IMR-90 (cell line): ENCODE measurements at regions not wholly inside any gene's neighbourhood (a gene's known extent, or its start where the extent isn't known, plus 50 kb on each side); places are given as distances from the start of the nearest gene placed in this dataset.

Experiments
- CTCF ChIP-seq: conservative IDR thresholded peaks from 2 replicates; pipeline ENCODE4 v1.5.1; 2012; ENCODE audit warnings: mild to moderate bottlenecking, low read depth, low read length, improper control_type of control experiment
- ELK1 ChIP-seq: fragments of 150-350 bp; IDR thresholded peaks from 2 replicates; pipeline ENCODE4 v1.6.1; 2016; ENCODE audit warnings: low read depth, mild to moderate bottlenecking, low read length, moderate library complexity, borderline replicate concordance
- POLR2A ChIP-seq: IDR thresholded peaks from 2 replicates; pipeline ENCODE4 v1.6.1; 2012; ENCODE audit warnings: mild to moderate bottlenecking, low read depth, low read length
- RAD21 ChIP-seq: IDR thresholded peaks from 2 replicates; pipeline ENCODE4 v1.6.1; 2012; ENCODE audit warnings: low read length, improper control_type of control experiment
- RFX5 ChIP-seq: IDR thresholded peaks from 2 replicates; pipeline ENCODE4 v1.8.0; 2012; ENCODE audit warnings: low read depth, mild to moderate bottlenecking, low read length, moderate library complexity
- SMC3 ChIP-seq: fragments of 150-350 bp; IDR thresholded peaks from 2 replicates; pipeline ENCODE4 v1.6.1; 2016; ENCODE audit warnings: low read depth, mild to moderate bottlenecking, antibody characterized with exemption, low read length, moderate library complexity

GRCh38 chr2:168345601-168346000 lies 98.2 kb upstream of the STK39 start:
- TF ChIP-seq SMC3, result no peak
- TF ChIP-seq RFX5, result no peak
- no peak for TF ChIP-seq CTCF
- no peak for TF ChIP-seq ELK1
- no peak for TF ChIP-seq POLR2A
- TF ChIP-seq RAD21, result no peak
